ENCODE measurements at regions not wholly inside any gene's neighbourhood (a gene's known extent, or its start where the extent isn't known, plus 50 kb on each side); places are given as distances from the start of the nearest gene placed in this dataset.

DNA sequence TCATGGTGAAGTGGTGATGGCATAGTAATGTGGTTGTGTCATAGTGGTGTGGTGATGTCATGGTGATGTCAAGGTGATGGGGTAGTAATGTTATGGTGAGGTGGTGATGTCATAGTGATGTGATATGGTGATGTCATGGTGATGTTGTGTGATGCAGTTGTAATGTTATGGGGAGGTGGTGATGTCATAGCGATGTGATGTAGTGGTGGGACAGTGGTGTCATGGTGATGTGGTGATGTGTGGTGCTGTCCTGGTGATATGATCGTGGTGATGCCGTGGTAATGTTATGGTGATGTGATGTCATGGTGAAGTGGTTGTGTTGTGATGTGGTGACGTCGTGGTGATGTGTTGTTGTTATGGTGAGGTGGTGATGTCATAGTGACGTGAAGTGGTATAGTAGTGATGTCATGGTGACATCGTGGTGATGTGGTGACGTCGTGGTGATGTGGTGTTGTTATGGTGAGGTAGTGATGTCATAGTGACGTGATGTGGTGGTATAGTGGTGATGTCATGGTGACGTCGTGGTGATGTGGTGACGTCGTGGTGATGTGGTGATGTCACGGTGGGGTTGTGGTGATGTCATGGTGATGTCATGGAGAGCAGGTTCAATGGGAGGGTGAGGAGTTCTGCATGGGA, 242.7 kb upstream of the MYT1L start (continued):
- no peak for TF ChIP-seq ZNF140 (CRISPR knock-in tag; IDR thresholded peaks at IDR 0.05)
- no peak for TF ChIP-seq FOXA3 (CRISPR knock-in tag; conservative IDR thresholded peaks at IDR 0.05 in 1 of 2, IDR thresholded peaks at IDR 0.05 in 1 of 2)
- peak; percentile 70 for TF ChIP-seq GABPB1 (CRISPR knock-in tag; IDR thresholded peaks at IDR 0.05)
- TF ChIP-seq CREB1 (IDR thresholded peaks at IDR 0.05), result peak; percentile 99
- peak; percentile 99 for TF ChIP-seq CREB1 (CRISPR knock-in tag; IDR thresholded peaks at IDR 0.05)
- TF ChIP-seq, protein P1, sequence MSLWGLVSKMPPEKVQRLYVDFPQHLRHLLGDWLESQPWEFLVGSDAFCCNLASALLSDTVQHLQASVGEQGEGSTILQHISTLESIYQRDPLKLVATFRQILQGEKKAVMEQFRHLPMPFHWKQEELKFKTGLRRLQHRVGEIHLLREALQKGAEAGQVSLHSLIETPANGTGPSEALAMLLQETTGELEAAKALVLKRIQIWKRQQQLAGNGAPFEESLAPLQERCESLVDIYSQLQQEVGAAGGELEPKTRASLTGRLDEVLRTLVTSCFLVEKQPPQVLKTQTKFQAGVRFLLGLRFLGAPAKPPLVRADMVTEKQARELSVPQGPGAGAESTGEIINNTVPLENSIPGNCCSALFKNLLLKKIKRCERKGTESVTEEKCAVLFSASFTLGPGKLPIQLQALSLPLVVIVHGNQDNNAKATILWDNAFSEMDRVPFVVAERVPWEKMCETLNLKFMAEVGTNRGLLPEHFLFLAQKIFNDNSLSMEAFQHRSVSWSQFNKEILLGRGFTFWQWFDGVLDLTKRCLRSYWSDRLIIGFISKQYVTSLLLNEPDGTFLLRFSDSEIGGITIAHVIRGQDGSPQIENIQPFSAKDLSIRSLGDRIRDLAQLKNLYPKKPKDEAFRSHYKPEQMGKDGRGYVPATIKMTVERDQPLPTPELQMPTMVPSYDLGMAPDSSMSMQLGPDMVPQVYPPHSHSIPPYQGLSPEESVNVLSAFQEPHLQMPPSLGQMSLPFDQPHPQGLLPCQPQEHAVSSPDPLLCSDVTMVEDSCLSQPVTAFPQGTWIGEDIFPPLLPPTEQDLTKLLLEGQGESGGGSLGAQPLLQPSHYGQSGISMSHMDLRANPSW (CRISPR knock-in tag; IDR thresholded peaks at IDR 0.05), result no peak
- no peak for TF ChIP-seq MEF2D (tag; conservative IDR thresholded peaks at IDR 0.05; ENCODE audit: low read depth)
- TF ChIP-seq, protein P2, sequence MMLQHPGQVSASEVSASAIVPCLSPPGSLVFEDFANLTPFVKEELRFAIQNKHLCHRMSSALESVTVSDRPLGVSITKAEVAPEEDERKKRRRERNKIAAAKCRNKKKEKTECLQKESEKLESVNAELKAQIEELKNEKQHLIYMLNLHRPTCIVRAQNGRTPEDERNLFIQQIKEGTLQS (IDR thresholded peaks at IDR 0.05), result peak; percentile 97
- TF ChIP-seq, protein P2 (CRISPR knock-in tag; conservative IDR thresholded peaks at IDR 0.05), result peak; percentile 90
- no peak for TF ChIP-seq CHAMP1 (IDR thresholded peaks at IDR 0.05)
- no peak for TF ChIP-seq NCOA4 (IDR thresholded peaks at IDR 0.05; ENCODE audit: partially characterized antibody)
- no peak for TF ChIP-seq CHCHD3 (CRISPR knock-in tag; IDR thresholded peaks at IDR 0.05)
- no peak for TF ChIP-seq ZNF217 (CRISPR knock-in tag; IDR thresholded peaks at IDR 0.05)
- no peak for TF ChIP-seq BCL6 (CRISPR knock-in tag; IDR thresholded peaks at IDR 0.05)
- TF ChIP-seq ESRRA (IDR thresholded peaks at IDR 0.05; ENCODE audit: borderline replicate concordance, low read depth), result peak; percentile 46; the same call in 1 of the 2 replicates
- no peak for TF ChIP-seq EWSR1 (IDR thresholded peaks at IDR 0.05; ENCODE audit: borderline replicate concordance, low read depth, partially characterized antibody)
- TF ChIP-seq FOXA1 (IDR thresholded peaks at IDR 0.05; ENCODE audit: borderline replicate concordance), result no peak
- no peak for TF ChIP-seq SMAD1 (IDR thresholded peaks at IDR 0.05; ENCODE audit: low read depth, low read length, partially characterized antibody)
- no peak for TF ChIP-seq TOE1 (IDR thresholded peaks at IDR 0.05; ENCODE audit: borderline replicate concordance)
- no peak for TF ChIP-seq TOE1 (CRISPR knock-in tag; IDR thresholded peaks at IDR 0.05; ENCODE audit: borderline replicate concordance, low read depth)
- no peak for TF ChIP-seq ZFPM2 (CRISPR knock-in tag; IDR thresholded peaks at IDR 0.05)
- no peak for TF ChIP-seq HMG20A (CRISPR knock-in tag; conservative IDR thresholded peaks at IDR 0.05)
- TF ChIP-seq ZBTB26 (CRISPR knock-in tag; IDR thresholded peaks at IDR 0.05), result no peak

Data from K562 (cell line).